KMS-11 (cell line): ENCODE measurements at regions not wholly inside any gene's neighbourhood (a gene's known extent, or its start where the extent isn't known, plus 50 kb on each side); places are given as distances from the start of the nearest gene placed in this dataset.

Experiments used
- H2AFZ ChIP-seq: fragments of 200-600 bp; sonication (generic); 2 replicates; pipeline ENCODE4 v1.6.1; 2016; ENCODE audit warnings: antibody characterized with exemption, mixed run types, low read depth
- H3K27ac ChIP-seq: fragments of 200-600 bp; sonication (generic); 2 replicates; pipeline ENCODE4 v1.6.1; 2016; ENCODE audit warnings: mild to moderate bottlenecking, mixed run types
- H3K27me3 ChIP-seq: fragments of 200-600 bp; sonication (generic); 2 replicates; pipeline ENCODE4 v1.6.1; 2017; ENCODE audit warnings: mild to moderate bottlenecking, low read depth, mixed run types, moderate library complexity; ENCODE audit not compliant: insufficient read depth
- H3K36me3 ChIP-seq: fragments of 200-600 bp; sonication (generic); 2 replicates; pipeline ENCODE4 v1.6.1; 2017; ENCODE audit warnings: mild to moderate bottlenecking, mixed run types; ENCODE audit not compliant: insufficient read depth
- H3K4me1 ChIP-seq: fragments of 200-600 bp; sonication (generic); 2 replicates; pipeline ENCODE4 v1.6.1; 2016; ENCODE audit warnings: mild to moderate bottlenecking, low read depth, mixed run types; ENCODE audit not compliant: poor library complexity, severe bottlenecking
- H3K4me2 ChIP-seq: fragments of 200-600 bp; sonication (generic); 2 replicates; pipeline ENCODE4 v1.7.0; 2016; ENCODE audit warnings: mild to moderate bottlenecking, mixed run types
- H3K4me3 ChIP-seq: fragments of 200-600 bp; sonication (generic); IDR thresholded peaks from 2 replicates; pipeline ENCODE4 v1.6.1; 2017; ENCODE audit warnings: low read depth, low read length, mixed read lengths; ENCODE audit not compliant: insufficient read depth
- H3K79me2 ChIP-seq: fragments of 200-600 bp; sonication (generic); 2 replicates; pipeline ENCODE4 v1.6.1; 2016; ENCODE audit warnings: low read depth, mixed run types; ENCODE audit not compliant: insufficient read depth
- H3K9ac ChIP-seq: fragments of 200-600 bp; sonication (generic); 2 replicates; pipeline ENCODE4 v1.6.1; 2016; ENCODE audit warnings: mild to moderate bottlenecking, mixed run types
- H4K20me1 ChIP-seq: fragments of 200-600 bp; sonication (generic); 2 replicates; pipeline ENCODE4 v1.6.1; 2016; ENCODE audit warnings: mild to moderate bottlenecking, mixed run types; ENCODE audit not compliant: insufficient read depth
- CTCF ChIP-seq: fragments of 200-600 bp; sonication (generic); conservative IDR thresholded peaks from 2 replicates; pipeline ENCODE4 v1.6.1; 2017; ENCODE audit warnings: low read depth, mild to moderate bottlenecking, antibody characterized with exemption, low read length, moderate library complexity, mixed read lengths

DNA sequence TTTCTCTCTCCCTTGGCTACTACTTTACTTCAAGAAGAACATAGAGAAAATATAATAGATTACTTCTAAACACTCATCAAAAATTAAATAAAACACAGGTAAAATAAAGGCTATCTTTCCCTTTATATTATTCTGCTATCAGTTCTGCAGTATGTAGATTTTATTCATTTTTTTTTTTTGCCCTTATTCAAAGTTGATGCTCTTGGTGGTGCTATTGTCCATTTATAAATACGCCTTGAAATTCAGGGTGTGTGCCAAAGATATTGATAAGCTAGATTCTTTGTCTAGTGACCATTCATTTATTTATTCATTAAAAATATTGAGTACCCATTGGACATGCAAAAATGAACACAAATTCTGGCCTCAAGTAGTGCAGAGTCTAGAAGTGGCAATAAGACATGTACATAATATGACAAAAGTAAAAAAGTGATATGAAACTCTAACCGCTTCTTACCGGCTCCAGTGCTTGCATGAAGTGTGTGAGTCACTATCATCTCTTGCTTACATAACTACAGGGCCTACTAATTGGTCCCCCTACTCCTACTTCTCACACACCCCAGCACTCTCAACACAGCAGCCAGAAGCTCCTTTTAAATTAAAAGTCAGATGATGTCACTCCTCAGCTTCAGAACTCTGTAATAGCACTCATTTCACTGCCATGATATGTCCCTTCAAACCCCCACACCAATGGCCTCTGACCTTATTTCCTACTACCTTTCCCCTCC, 208.3 kb upstream of the FANCL start:
- no peak overlapping the region for H3K9ac ChIP-seq
- H3K27me3 ChIP-seq: no peaks in the 10 kb centered on the region
- H3K36me3 ChIP-seq: no peaks in the 10 kb centered on the region
- no peaks in the 10 kb centered on the region for H3K4me1 ChIP-seq
- no peaks in the 10 kb centered on the region for H4K20me1 ChIP-seq
- TF ChIP-seq CTCF: no peak
- no peak overlapping the region for H2AFZ ChIP-seq
- H3K4me2 ChIP-seq: no peak overlapping the region
- no peaks in the 10 kb centered on the region for H3K79me2 ChIP-seq
- H3K27ac ChIP-seq: no peak overlapping the region
- H3K4me3 ChIP-seq: no peak overlapping the region

DNA sequence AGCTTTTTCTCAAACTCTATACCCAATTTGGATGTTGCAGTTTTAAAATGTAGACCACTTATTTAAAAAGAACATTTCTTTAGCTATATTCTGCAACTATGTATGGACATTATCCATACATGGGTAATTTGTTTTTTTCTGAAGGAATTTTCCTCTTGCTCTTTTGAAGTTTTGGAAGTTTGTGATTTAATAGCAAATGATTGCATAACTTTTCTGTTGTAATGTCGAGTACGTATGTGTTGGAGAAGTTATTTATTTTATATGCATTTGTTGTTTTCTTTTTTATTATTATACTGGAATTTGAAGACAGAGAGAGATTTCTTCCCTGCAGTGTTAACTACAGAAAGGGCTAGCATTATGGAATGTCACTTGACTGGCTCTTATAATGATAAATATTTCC, 207.7 kb upstream of the FANCL start:
- H2AFZ ChIP-seq: no peak overlapping the region
- H3K27me3 ChIP-seq: no peaks in the 10 kb centered on the region
- TF ChIP-seq CTCF: no peak
- H3K36me3 ChIP-seq: no peaks in the 10 kb centered on the region
- H3K27ac ChIP-seq: no peak overlapping the region
- H3K4me1 ChIP-seq: no peaks in the 10 kb centered on the region
- H3K4me2 ChIP-seq: no peak overlapping the region
- no peak overlapping the region for H3K9ac ChIP-seq
- H3K79me2 ChIP-seq: no peaks in the 10 kb centered on the region
- no peaks in the 10 kb centered on the region for H4K20me1 ChIP-seq
- H3K4me3 ChIP-seq: no peak overlapping the region

GRCh38 chr2:58448065-58448507, 207.0 kb upstream of the FANCL start:
- Histone ChIP-seq H4K20me1 (no peaks in the 10 kb centered on the region), H3K9ac (no peak overlapping the region), H3K36me3 (no peaks in the 10 kb centered on the region), H3K27me3 (no peaks in the 10 kb centered on the region), H3K4me3 (no peak overlapping the region), H3K79me2 (no peaks in the 10 kb centered on the region), H3K4me2 (no peak overlapping the region), H3K27ac (no peak overlapping the region), H3K4me1 (no peaks in the 10 kb centered on the region), H2AFZ (peak overlapping the region; percentile 4; the same call in 1 of the 2 replicates)
- peak; percentile 84 for TF ChIP-seq CTCF

DNA sequence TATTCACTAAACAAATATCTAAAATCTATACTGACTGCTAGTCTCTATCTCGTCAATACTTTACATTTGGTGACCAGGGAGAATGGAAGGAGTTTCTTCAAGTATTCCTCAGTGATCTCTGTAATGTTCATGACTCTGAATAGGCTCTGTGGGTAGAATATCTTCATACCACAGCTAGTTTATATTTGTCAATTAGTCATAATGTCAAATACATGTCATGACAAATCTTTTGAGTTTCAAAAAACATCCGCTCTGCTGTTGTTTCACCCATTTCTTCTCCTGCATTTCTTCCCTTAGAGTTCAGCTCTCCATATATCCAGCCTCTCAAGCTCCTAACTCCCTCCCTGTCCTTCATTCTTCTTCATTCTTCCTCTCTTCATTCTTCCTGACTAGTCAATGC, 206.5 kb upstream of the FANCL start:
- Histone ChIP-seq H3K27ac (no peak overlapping the region), H4K20me1 (no peaks in the 10 kb centered on the region), H3K9ac (no peak overlapping the region), H3K79me2 (no peaks in the 10 kb centered on the region), H3K36me3 (no peaks in the 10 kb centered on the region), H3K4me2 (no peak overlapping the region), H3K27me3 (no peaks in the 10 kb centered on the region), H3K4me1 (no peaks in the 10 kb centered on the region), H3K4me3 (no peak overlapping the region), H2AFZ (peak overlapping the region; percentile 4; the same call in 1 of the 2 replicates)
- TF ChIP-seq CTCF: no peak
